ENCODE measurements at regions not wholly inside any gene's neighbourhood (a gene's known extent, or its start where the extent isn't known, plus 50 kb on each side); places are given as distances from the start of the nearest gene placed in this dataset.
A peak's percentile ranks its signal among the peaks of the same experiment; 100 is the strongest.

- DNase-seq (ENCODE audit: low read depth): no peak
These were observed 113.8 kb upstream of the ARMC2 start for GRCh38 chr6:108734271-108734922.

- no peak for DNase-seq (ENCODE audit: low read depth)
These were observed 112.8 kb upstream of the ARMC2 start for GRCh38 chr6:108735310-108736001.

GRCh38 chr6:108736002-108736361 lies 112.2 kb upstream of the ARMC2 start:
- DNase-seq (ENCODE audit: low read depth): no peak

- peak; percentile 74 for DNase-seq (ENCODE audit: low read depth)
These were observed 111.4 kb upstream of the ARMC2 start for GRCh38 chr6:108736832-108737231.

- DNase-seq (ENCODE audit: low read depth): peak; percentile 84
These were observed 110.4 kb upstream of the ARMC2 start for GRCh38 chr6:108737594-108738546.

DNA sequence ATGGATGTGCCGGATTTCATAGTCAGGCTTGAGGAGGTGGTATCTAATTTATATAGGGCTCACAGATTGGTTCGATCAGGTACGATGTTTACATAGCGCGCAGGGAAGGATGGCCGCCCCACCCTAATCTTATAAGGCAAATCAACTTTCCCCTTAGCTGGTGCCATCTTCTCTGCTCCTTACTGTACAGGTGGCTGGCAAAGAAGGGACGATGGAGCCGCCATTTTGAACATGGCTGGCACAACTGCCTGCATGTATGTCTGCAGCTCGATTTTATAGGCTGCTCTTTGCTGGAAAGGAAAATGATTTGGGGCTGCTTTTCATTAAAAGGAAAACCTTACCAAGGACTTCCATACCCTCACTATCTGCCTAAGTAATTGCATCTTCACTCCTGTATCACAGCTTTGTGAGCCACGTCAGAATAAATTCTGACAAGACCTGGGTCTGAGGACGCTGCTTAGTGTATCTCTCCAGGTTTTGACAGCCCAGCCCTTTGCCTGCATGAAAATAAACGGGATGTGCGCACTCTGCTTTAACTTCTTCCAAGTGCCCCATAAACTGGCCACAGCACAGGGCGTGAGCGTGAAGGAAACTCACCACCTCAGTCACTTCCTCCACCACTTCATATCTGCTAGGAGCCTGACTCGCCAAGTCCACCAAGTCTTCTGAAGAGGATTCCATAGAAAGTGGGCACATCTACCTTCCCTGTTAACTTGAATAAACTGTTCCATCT lies 109.4 kb upstream of the ARMC2 start:
- no peak for DNase-seq (ENCODE audit: low read depth)

GRCh38 chr6:108739496-108740330 lies 108.5 kb upstream of the ARMC2 start:
- no peak for DNase-seq (ENCODE audit: low read depth)

GRCh38 chr6:108741331-108741989 lies 106.8 kb upstream of the ARMC2 start:
- DNase-seq (ENCODE audit: low read depth): no peak

GRCh38 chr6:108742041-108742440 lies 106.2 kb upstream of the ARMC2 start:
- no peak for DNase-seq (ENCODE audit: low read depth)

- no peak for DNase-seq (ENCODE audit: low read depth)
These were observed 103.8 kb upstream of the ARMC2 start for GRCh38 chr6:108744244-108744972.

GRCh38 chr6:108744996-108745395 lies 103.2 kb upstream of the ARMC2 start:
- no peak for DNase-seq (ENCODE audit: low read depth)

- no peak for DNase-seq (ENCODE audit: low read depth)
These were observed 102.4 kb upstream of the ARMC2 start for GRCh38 chr6:108745664-108746336.

DNA sequence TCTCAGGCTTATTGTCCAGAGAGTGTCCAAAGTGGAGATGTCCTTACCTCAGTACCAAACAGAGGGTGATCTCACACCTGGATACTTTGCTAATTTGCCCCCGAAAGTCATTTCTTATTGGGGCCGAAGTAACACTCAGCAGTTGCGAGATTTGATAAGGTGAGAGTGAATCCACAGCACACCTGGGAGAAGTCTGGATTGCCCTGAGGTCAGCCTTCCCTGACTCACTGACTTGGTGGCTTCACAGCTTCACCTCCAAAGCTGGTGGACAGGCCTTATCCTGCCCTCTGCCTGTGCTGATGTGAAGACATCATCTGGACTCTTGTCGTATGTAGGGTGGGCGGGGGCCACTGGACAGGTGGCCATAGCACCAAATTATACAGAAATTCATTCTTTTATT lies 101.9 kb upstream of the ARMC2 start:
- no peak for DNase-seq (ENCODE audit: low read depth)

DNA sequence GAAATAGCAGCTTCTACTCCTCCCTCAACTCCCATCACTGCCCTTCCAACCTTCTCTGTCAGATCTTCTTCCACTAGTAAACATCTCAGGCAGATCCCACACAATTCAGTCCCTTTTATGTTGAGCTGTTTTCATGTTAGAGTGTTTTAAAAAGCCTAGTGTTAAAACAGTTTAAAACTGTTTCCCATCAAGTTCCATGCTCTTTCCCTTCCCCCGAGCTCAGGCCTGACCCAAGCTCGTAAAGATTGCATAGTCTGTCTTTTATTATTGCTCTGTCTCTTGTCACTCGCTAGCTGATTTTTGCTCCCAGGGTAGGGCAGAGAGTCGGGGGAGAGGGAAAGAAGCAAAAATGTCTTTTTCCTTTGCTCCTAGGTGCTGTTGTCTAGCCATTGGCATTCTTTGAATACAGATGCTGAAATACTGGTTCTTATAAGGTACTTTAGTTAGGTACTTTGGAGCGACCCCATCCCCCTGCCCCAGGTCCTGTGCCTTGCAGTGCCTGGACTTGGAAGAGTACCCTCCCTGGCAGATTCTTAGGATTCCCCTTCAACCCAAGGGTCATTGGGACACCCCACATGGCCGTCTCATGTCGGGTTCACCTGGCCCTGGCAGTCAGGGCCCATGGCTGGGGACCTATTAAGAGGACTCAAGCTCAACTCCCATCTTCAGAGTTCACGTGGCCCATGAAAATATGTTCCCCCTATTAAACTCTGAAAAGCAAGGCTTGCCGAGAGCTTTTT lies 101.2 kb upstream of the ARMC2 start:
- no peak for DNase-seq (ENCODE audit: low read depth)

DNA sequence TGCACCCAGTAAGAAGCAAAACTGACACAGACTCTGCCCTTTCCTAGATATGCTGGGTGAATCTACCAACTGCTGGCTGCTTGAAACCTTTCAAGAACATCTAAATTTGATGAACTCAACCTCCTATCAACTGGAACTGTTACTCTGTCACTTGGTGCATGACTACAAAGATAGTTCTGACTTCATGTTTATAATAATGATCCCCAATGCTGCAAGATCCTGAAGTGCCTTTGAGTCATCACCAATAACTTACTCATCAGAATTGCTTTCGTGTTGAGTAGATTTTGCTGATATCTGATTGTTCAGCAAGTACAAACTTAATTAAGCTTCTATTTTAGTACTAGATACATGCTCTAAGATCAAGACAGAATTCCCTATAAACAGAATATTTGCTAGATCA lies 100.2 kb upstream of the ARMC2 start:
- DNase-seq (ENCODE audit: low read depth): no peak

DNA sequence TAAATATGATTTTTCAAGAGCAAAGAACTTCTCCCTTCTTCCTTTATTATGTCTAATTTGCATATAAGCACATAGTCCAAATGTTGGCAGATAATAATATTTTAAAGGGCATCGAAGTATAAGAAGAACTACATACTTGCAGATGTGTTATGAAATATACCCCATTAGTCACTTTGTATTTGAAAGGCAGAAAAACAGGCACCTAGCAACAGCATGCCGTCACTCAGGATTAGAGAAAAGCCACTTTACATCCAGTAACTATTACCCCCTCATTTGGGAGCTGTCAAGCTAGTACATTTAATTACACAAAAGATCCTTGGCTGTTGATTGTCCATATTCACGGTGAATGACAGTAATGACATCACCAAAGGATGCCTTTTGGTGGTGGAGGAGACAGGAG lies 99.3 kb upstream of the ARMC2 start:
- DNase-seq (ENCODE audit: low read depth): no peak

DNA sequence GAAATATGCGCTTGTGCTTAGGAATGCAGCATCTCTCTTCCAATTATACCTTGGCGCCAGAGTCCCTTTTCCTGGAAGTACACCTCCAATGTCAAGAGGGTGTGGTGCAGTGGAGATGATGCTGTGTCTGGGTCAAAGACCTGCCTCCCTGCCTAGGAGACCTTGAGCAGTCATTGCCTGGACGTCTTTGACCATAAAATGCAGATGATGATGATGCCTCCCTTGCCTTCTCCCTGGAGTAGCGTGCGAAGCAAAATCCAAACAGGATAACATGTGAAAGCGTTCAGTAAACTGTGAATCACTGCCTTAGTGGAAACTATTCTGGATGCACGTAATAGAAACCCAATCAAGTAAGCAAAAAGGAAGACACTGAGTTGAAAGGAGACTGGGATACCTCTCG lies 97.4 kb upstream of the ARMC2 start:
- no peak for DNase-seq (ENCODE audit: low read depth)

DNA sequence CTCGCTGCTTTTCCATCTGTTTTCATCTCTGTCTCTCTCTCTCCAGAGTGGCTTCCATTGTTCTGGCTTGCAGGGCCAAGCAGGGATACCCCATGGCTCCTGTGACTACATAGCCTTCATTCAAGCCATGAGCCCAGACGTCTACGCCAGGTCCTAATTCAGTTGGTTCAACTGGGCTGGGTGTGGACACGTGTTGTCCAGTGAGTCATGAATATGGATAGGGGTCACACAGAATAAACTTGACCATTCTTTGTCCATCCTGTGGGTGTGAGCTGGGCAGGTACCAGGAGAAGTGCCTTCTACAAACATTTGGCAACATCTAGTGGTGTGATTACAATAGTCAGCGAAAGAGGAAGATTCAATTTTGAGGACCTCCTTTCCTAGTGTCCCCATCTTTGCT lies 96.9 kb upstream of the ARMC2 start:
- DNase-seq (ENCODE audit: low read depth): no peak
